ENCODE measurements at regions not wholly inside any gene's neighbourhood (a gene's known extent, or its start where the extent isn't known, plus 50 kb on each side); places are given as distances from the start of the nearest gene placed in this dataset.

GRCh38 chr9:95736891-95737522 lies 138.5 kb upstream of the ERCC6L2 start:
- Mint-ChIP-seq H3K27ac (peak overlapping the region in 1 of 3 donors; percentile 23), H3K4me3 (no peak overlapping the region), H3K4me1 (peaks cover 0 to 4% (median 0%) of the 10 kb centered on the region in 3 donors), H3K36me3 (peaks cover 4% of the 10 kb centered on the region), H3K27me3 (peaks cover 14% of the 10 kb centered on the region), H3K9me3 (peaks cover 0 to 2% (median 0%) of the 10 kb centered on the region in 3 donors)

GRCh38 chr9:95736370-95736769 lies 139.1 kb upstream of the ERCC6L2 start:
- no peak overlapping the region for H3K27ac Mint-ChIP-seq
- H3K4me1 Mint-ChIP-seq = peaks cover 0 to 4% (median 0%) of the 10 kb centered on the region in 3 donors
- H3K27me3 Mint-ChIP-seq = peaks cover 15% of the 10 kb centered on the region
- H3K4me3 Mint-ChIP-seq = no peak overlapping the region
- H3K9me3 Mint-ChIP-seq = peaks cover 0 to 2% (median 0%) of the 10 kb centered on the region in 3 donors
- peaks cover 4% of the 10 kb centered on the region for H3K36me3 Mint-ChIP-seq

- peaks cover 15% of the 10 kb centered on the region for H3K27me3 Mint-ChIP-seq
- no peak overlapping the region for H3K4me3 Mint-ChIP-seq
- no peak overlapping the region for H3K27ac Mint-ChIP-seq
- H3K4me1 Mint-ChIP-seq = peaks cover 0 to 1% (median 0%) of the 10 kb centered on the region in 3 donors
- peaks cover 0 to 2% (median 0%) of the 10 kb centered on the region in 3 donors for H3K9me3 Mint-ChIP-seq
- H3K36me3 Mint-ChIP-seq = peaks cover 4% of the 10 kb centered on the region
Measured at GRCh38 chr9:95735701-95736100, 139.8 kb upstream of the ERCC6L2 start.

- H3K27ac Mint-ChIP-seq = no peak overlapping the region
- H3K9me3 Mint-ChIP-seq = peaks cover 0 to 3% (median 2%) of the 10 kb centered on the region in 3 donors
- H3K4me1 Mint-ChIP-seq = no peaks in the 10 kb centered on the region
- peak overlapping the region in 1 of 4 donors; percentile 33 for H3K4me3 Mint-ChIP-seq
- peaks cover 15% of the 10 kb centered on the region for H3K27me3 Mint-ChIP-seq
- peaks cover 4% of the 10 kb centered on the region for H3K36me3 Mint-ChIP-seq
Measured at GRCh38 chr9:95733741-95734666, 141.5 kb upstream of the ERCC6L2 start.

- Mint-ChIP-seq H3K27ac (no peak overlapping the region), H3K4me3 (no peak overlapping the region), H3K36me3 (peaks cover 4% of the 10 kb centered on the region), H3K9me3 (peaks cover 0 to 3% (median 2%) of the 10 kb centered on the region in 3 donors), H3K27me3 (peaks cover 14% of the 10 kb centered on the region), H3K4me1 (no peaks in the 10 kb centered on the region)
Measured at GRCh38 chr9:95732802-95733688, 142.4 kb upstream of the ERCC6L2 start.

- Mint-ChIP-seq H3K4me3 (no peak overlapping the region), H3K27me3 (peaks cover 13% of the 10 kb centered on the region), H3K9me3 (peaks cover 0 to 3% (median 0%) of the 10 kb centered on the region in 3 donors), H3K27ac (no peak overlapping the region), H3K36me3 (peaks cover 3% of the 10 kb centered on the region), H3K4me1 (no peaks in the 10 kb centered on the region)
Measured at GRCh38 chr9:95731876-95732275, 143.6 kb upstream of the ERCC6L2 start.

- Mint-ChIP-seq H3K4me1 (peaks cover under 1 to 7% (median 3%) of the 10 kb centered on the region in 3 donors), H3K27ac (no peak overlapping the region), H3K9me3 (peaks cover 0 to 7% (median 3%) of the 10 kb centered on the region in 3 donors), H3K36me3 (peaks cover 3% of the 10 kb centered on the region), H3K4me3 (no peak overlapping the region), H3K27me3 (peaks cover 10% of the 10 kb centered on the region)
Measured at GRCh38 chr9:95729669-95730368, 145.7 kb upstream of the ERCC6L2 start.

- Mint-ChIP-seq H3K27ac (no peak overlapping the region), H3K27me3 (peaks cover 9% of the 10 kb centered on the region), H3K36me3 (peaks cover 3% of the 10 kb centered on the region), H3K9me3 (peaks cover 0 to 7% (median 3%) of the 10 kb centered on the region in 3 donors), H3K4me3 (no peak overlapping the region), H3K4me1 (peaks cover 8 to 15% (median 10%) of the 10 kb centered on the region in 3 donors)
Measured at GRCh38 chr9:95729046-95729445, 146.4 kb upstream of the ERCC6L2 start.

- Mint-ChIP-seq H3K4me3 (no peak overlapping the region), H3K4me1 (peaks cover 9 to 17% (median 10%) of the 10 kb centered on the region in 3 donors), H3K36me3 (peaks cover 3% of the 10 kb centered on the region), H3K9me3 (peaks cover 0 to 7% (median 3%) of the 10 kb centered on the region in 3 donors), H3K27ac (no peak overlapping the region), H3K27me3 (peaks cover 6% of the 10 kb centered on the region)
Measured at GRCh38 chr9:95727947-95728520, 147.5 kb upstream of the ERCC6L2 start.

- H3K27ac Mint-ChIP-seq = no peak overlapping the region
- H3K4me3 Mint-ChIP-seq = no peak overlapping the region
- peaks cover 0 to 7% (median 3%) of the 10 kb centered on the region in 3 donors for H3K9me3 Mint-ChIP-seq
- H3K27me3 Mint-ChIP-seq = peaks cover 3% of the 10 kb centered on the region
- peaks cover 9 to 17% (median 10%) of the 10 kb centered on the region in 3 donors for H3K4me1 Mint-ChIP-seq
- H3K36me3 Mint-ChIP-seq = no peaks in the 10 kb centered on the region
Measured at GRCh38 chr9:95726756-95727155, 148.7 kb upstream of the ERCC6L2 start.

- H3K9me3 Mint-ChIP-seq = peaks cover 0 to 7% (median 3%) of the 10 kb centered on the region in 3 donors
- no peak overlapping the region for H3K27ac Mint-ChIP-seq
- H3K4me3 Mint-ChIP-seq = peak overlapping the region in 1 of 4 donors; percentile 33
- peaks cover 9 to 17% (median 10%) of the 10 kb centered on the region in 3 donors for H3K4me1 Mint-ChIP-seq
- H3K36me3 Mint-ChIP-seq = no peaks in the 10 kb centered on the region
- H3K27me3 Mint-ChIP-seq = peaks cover 3% of the 10 kb centered on the region
Measured at GRCh38 chr9:95725045-95725444, 150.4 kb upstream of the ERCC6L2 start.

GRCh38 chr9:95724253-95724991 lies 151.1 kb upstream of the ERCC6L2 start:
- peaks cover 0 to 7% (median 0%) of the 10 kb centered on the region in 3 donors for H3K9me3 Mint-ChIP-seq

GRCh38 chr9:95722141-95722540 lies 153.3 kb upstream of the ERCC6L2 start:
- H3K9me3 Mint-ChIP-seq = peaks cover 0 to 15% (median 5%) of the 10 kb centered on the region in 3 donors
- H3K36me3 Mint-ChIP-seq = no peaks in the 10 kb centered on the region
- no peak overlapping the region for H3K27ac Mint-ChIP-seq
- H3K4me1 Mint-ChIP-seq = peaks cover 9 to 17% (median 10%) of the 10 kb centered on the region in 3 donors
- H3K4me3 Mint-ChIP-seq = no peak overlapping the region
- no peaks in the 10 kb centered on the region for H3K27me3 Mint-ChIP-seq

More at GRCh38 chr9:95724253-95724991, 151.1 kb upstream of the ERCC6L2 start:
- Mint-ChIP-seq H3K4me1 (peaks cover 9 to 17% (median 10%) of the 10 kb centered on the region in 3 donors), H3K36me3 (no peaks in the 10 kb centered on the region), H3K4me3 (peak overlapping the region in 2 of 4 donors; percentile 9 to 34), H3K27me3 (peaks cover 3% of the 10 kb centered on the region), H3K27ac (peak overlapping the region in 2 of 3 donors; percentile 1 to 12)

Data from IgD-negative memory B cell (primary cell).